Activated CD4-positive, CD25-positive, alpha-beta regulatory T cell treated with anti-CD3 and anti-CD28 coated beads, Interleukin-2, amount 50 U/mL, for 72 hours (primary cell): ENCODE measurements at regions not wholly inside any gene's neighbourhood (a gene's known extent, or its start where the extent isn't known, plus 50 kb on each side); places are given as distances from the start of the nearest gene placed in this dataset.

Experiments
- DNase-seq: peaks from one replicate; pipeline ENCODE4 v3.0.0; 2021

GRCh38 chr15:75136118-75136517 is 65.6 kb upstream of the C15orf39 start:
- no peak for DNase-seq

DNA sequence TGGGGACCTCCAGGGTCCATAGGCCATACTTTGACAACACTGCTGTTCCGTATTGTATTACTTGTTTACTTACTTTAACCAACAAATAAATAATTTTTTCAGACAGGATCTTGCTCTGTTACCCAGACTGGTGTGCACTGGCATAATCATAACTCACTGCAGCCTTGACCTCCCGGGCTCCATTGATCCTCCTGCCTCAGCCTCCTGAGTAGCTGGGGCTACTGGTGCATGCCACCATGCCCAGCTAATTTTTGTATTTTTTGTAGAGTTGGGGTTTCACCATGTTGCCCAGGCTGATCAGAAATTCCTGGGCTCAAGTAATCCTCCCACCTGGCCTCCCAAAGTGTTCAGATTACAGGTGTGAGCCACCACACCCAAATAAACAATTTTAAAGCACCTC is 64.9 kb upstream of the C15orf39 start:
- DNase-seq: no peak

GRCh38 chr15:75138016-75138999 is 63.4 kb upstream of the C15orf39 start:
- DNase-seq: no peak

DNA sequence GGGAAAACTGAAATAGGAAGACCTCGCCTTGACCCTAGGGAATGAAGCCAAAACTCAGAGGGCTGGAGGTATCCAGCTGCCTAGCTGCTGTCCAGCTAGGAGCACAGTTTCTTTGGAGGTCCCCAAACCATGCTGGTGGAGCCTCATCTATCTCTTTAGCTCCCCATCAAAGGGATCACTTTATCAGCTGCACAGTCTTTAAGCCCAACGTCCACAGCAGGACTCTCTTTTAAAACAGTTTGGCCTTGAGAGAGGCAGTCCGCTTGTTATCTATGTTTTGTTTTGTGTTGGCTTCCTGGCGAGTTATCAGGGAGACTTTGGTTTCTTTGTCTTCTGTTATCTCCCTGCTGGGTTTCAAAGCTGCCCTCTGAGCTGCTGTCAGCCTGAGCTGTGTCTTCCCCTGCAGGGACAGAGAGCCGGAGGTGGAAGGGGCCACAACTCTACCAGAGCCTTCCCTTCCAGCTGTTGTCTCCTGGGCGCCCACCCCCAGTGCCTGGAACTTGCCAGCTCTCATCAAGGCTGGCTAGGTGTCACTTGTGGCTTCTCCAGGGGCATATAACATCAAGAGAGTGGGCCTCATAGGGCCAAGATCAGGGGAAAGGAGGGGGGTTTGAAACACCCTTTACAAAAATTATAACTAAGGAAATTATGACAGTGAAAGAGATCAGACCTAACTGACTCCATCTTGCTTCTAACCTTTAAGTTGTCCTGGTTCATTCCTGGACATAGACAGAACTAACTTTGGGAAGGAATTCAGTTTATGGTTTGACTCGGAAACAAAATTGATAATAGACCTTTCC is 61.4 kb upstream of the C15orf39 start:
- DNase-seq: no peak

DNA sequence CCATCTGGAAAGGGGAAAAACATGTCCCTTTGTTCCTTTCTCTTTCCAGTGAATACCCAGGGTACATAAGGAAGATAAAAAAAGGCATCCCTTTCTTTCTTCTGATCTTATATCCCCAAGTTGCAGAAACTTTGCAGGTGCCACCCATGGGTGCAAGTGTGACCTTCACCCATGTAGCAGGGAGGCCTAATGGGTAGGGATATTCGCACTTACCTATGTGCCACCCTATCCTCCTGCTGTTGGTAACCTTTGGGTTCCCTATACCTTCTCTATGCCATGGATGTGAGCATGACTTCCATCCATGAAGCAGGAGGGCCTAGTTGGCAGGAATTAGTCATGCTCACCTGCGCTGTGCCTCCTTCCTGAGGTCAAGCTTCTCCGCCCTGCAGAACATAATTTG is 59.2 kb upstream of the C15orf39 start:
- no peak for DNase-seq

DNA sequence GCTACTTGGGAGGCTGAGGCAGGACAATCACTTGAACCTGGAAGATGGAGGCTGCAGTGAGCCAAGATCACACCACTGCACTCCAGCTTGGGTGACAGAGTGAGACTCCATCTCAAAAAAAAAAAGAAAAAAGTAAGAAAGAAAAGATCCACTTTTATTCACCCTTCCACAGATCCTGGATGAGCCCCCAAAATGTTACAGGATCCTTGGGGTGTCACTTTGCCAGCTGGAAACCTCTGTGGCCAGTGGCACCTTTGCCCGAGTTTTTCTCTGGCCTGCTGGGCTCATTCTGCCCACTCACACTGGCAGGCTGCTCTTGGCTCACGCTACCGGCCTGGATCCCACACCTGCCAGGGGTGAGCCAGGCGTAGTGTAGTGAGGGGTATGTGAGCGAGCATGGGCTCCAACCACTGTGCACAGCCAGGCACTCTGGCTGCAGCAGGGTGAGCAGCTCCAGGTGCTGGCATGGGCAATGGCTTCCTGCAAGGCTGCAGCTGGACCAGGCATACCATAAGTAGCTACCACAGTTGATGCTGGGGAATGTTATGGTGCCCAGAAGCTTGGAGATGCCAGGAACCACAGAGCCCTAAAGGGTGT is 57.8 kb upstream of the C15orf39 start:
- DNase-seq: no peak

DNA sequence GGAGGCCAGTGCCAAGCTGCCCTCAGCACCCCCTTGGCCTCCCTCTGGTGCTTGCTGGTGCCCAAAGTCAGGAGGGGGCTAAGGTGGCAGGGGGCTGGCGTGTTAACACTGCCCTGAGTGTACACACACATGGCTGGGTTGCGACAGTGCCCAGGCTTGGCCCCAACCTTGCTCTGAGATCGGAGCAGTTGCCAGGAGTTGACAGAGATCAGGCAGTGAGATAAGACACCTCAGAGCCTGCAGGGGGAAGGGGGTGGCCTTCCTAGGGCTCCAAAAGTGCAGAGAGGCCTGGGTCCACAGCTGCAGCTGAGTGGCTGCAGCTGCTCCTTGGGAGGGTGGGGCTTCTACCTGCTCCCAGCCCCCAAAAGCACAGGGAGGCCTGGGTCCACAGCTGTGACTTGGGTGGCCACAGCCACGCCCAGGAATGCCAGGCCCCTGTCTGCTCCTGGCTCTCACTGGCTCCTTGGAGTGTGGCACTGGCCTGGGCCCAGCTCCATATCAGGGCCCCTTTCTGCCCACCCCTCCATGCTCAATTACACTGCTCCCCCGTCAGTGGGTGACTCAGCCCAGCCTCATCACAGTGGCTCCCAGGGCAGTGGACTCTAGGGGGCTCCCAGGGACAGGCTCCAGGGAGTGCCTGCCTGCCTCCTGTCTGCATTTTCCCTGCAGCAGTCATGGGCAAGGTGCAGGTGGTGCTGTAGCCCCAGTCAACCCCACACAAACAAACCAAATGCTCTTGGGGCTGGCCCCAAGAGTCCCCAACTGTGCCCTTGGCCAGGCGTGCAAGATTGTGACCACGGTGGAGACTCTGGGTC is 56.4 kb upstream of the C15orf39 start:
- DNase-seq: no peak

DNA sequence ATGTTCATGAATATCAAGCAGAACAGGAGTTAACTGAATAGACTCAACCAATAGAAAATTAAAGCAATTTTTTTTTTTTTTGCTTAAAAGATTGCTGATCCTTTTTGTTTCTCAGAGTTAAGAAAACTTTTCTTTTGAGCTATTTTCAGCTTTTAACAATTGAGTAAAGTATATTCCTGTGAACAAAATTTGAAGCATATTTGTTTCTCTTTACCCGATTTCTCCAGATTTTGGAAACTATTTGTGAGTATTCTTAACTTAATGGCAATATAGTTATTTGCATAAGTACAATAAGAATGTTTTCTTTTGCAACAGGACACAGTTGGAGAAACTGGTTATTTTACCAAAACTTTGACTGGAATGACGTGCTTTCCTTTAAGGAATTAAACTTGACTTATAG is 53.4 kb upstream of the C15orf39 start:
- no peak for DNase-seq

DNA sequence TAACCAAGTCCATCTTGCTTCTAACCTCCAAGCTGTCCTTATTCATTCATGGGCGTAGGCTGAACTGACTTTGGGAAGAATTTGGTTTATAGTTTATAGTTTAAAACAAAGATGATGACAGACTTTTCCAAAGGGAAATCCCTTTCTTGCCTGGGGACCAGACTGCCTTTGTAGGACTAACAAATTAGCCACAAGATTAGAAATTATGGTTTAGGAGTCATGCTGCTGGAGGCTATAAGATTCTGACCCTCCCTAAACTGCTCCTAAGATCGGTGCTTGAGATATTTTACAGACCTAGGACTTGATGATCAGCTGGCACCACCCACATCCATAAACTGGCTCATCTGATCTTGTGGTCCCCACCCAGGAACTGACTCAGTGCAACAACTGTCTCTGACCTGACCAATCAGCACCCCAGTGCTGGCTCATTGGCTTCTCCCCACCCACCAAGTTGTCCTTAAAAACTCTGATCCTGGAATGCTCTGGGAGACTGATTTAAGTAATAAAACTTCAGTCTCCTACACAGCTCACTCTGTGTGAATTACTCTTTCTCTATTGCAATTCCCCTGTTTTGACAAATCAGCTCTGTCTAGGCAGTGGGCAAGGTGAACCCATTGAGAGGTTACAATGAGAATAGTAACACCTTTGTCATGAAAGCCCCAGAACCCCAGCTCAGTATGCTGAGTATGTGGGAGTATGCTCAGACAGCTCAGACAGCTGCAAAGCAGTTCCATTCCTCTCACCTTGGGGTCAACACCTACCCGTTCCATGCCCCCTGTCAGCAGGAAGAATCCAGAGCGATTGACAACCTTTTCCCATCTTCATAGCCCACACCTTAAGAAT is 51.6 kb upstream of the C15orf39 start:
- DNase-seq: no peak

- no peak for DNase-seq
Measured at GRCh38 chr15:75151214-75152128, 50.2 kb upstream of the C15orf39 start.
